ENCODE measurements at regions not wholly inside any gene's neighbourhood (a gene's known extent, or its start where the extent isn't known, plus 50 kb on each side); places are given as distances from the start of the nearest gene placed in this dataset.
"Not testable (repeated sequence)": the region's sequence is repeated elsewhere in the genome, so short reads cannot be mapped to it uniquely, and the experiment has no call there.

GRCh38 chr9:124140941-124141568 lies 116.7 kb upstream of the NEK6 start:
- H3K4me3 ChIP-seq, result no peak overlapping the region
- H4K20me1 ChIP-seq (ENCODE audit: insufficient read depth), result no peaks in the 10 kb centered on the region
- no peak overlapping the region for H2AFZ ChIP-seq
- H3K4me2 ChIP-seq, result no peak overlapping the region
- POLR2A ChIA-PET (ENCODE audit: unreplicated experiment), result no interaction called here
- H3K36me3 ChIP-seq (ENCODE audit: low read depth), result no peaks in the 10 kb centered on the region
- intact Hi-C loops (cut with micrococcal nuclease; ENCODE audit: unreplicated experiment), result no loop called here
- H3K4me1 ChIP-seq (replicated peaks; ENCODE audit: insufficient read depth), result peaks cover 44% of the 10 kb centered on the region
- no peak for DNase-seq
- H3K27me3 ChIP-seq (ENCODE audit: insufficient read depth, low read depth), result no peaks in the 10 kb centered on the region
- CTCF ChIA-PET, result no interaction called here
- no peaks in the 10 kb centered on the region for H3K9me3 ChIP-seq (ENCODE audit: insufficient read depth, low read depth)
- TF ChIP-seq EZH2 (IDR thresholded peaks at IDR 0.05; ENCODE audit: low read depth), result no peak
- no TSS peak for BruUV-seq (replicated peaks)
- no peak overlapping the region for H3K27ac ChIP-seq
- H3F3A ChIP-seq (ENCODE audit: insufficient read depth, low read depth), result peaks cover 28% of the 10 kb centered on the region
- H3K79me2 ChIP-seq (ENCODE audit: low read depth), result no peaks in the 10 kb centered on the region
- H3K9me2 ChIP-seq (ENCODE audit: insufficient read depth), result no peaks in the 10 kb centered on the region

- Histone ChIP-seq H3F3A (ENCODE audit: insufficient read depth, low read depth) (peaks cover 28% of the 10 kb centered on the region), H3K4me2 (peak overlapping the region; percentile 60; the same call in 1 of the 2 replicates), H3K4me1 (replicated peaks; ENCODE audit: insufficient read depth) (peaks cover 27% of the 10 kb centered on the region), H3K27ac (peak overlapping the region; percentile 91)
- not testable (repeated sequence) for H3K27me3 ChIP-seq (ENCODE audit: insufficient read depth, low read depth); H3K9me3 ChIP-seq (ENCODE audit: insufficient read depth, low read depth); H3K9me2 ChIP-seq (ENCODE audit: insufficient read depth); H2AFZ ChIP-seq; H4K20me1 ChIP-seq (ENCODE audit: insufficient read depth); H3K79me2 ChIP-seq (ENCODE audit: low read depth); H3K4me3 ChIP-seq; H3K36me3 ChIP-seq (ENCODE audit: low read depth)
- POLR2A ChIA-PET (ENCODE audit: unreplicated experiment), result interaction anchor here (0.7 kb wide), 1 partner anchor 58 kb away, joined by 13 read pairs; no protein-coding TSS in a partner anchor
- DNase-seq, result peak; percentile 64 to 89
- intact Hi-C loops (cut with micrococcal nuclease; ENCODE audit: unreplicated experiment), result loop anchor here (1.0 kb wide), 2 partner anchors 115 to 153 kb away; no protein-coding TSS in a partner anchor
- BruUV-seq (replicated peaks), result TSS peak; percentile 62
- CTCF ChIA-PET, result interaction anchor here (0.6 to 0.7 kb wide), 2 partner anchors 78 to 220 kb away, joined by 5 to 22 read pairs; no protein-coding TSS in a partner anchor
Observed at GRCh38 chr9:124144561-124145123, 113.1 kb upstream of the NEK6 start.

GRCh38 chr9:124146031-124146561 lies 111.7 kb upstream of the NEK6 start:
- TF ChIP-seq EZH2 (IDR thresholded peaks at IDR 0.05; ENCODE audit: low read depth) (no peak), CTCF (conservative IDR thresholded peaks at IDR 0.05) (no peak)
- Histone ChIP-seq H3K4me3 (no peak overlapping the region), H3K4me2 (no peak overlapping the region), H3K4me1 (replicated peaks; ENCODE audit: insufficient read depth) (peaks cover 27% of the 10 kb centered on the region), H3K27ac (no peak overlapping the region), H3F3A (ENCODE audit: insufficient read depth, low read depth) (peaks cover 28% of the 10 kb centered on the region), H3K79me2 (ENCODE audit: low read depth) (no peaks in the 10 kb centered on the region), H3K36me3 (ENCODE audit: low read depth) (no peaks in the 10 kb centered on the region), H2AFZ (no peak overlapping the region), H3K27me3 (ENCODE audit: insufficient read depth, low read depth) (peaks cover 10% of the 10 kb centered on the region; the same call in 1 of the 2 replicates), H3K9me3 (ENCODE audit: insufficient read depth, low read depth) (no peaks in the 10 kb centered on the region), H3K9me2 (ENCODE audit: insufficient read depth) (no peaks in the 10 kb centered on the region), H4K20me1 (ENCODE audit: insufficient read depth) (no peaks in the 10 kb centered on the region)
- no TSS peak for BruUV-seq (replicated peaks)
- DNase-seq, result no peak
- intact Hi-C loops (cut with micrococcal nuclease; ENCODE audit: unreplicated experiment), result no loop called here
- CTCF ChIA-PET, result no interaction called here
- POLR2A ChIA-PET (ENCODE audit: unreplicated experiment), result interaction anchor here (0.8 kb wide), 1 partner anchor 27 kb away, joined by 8 read pairs; no protein-coding TSS in a partner anchor

GRCh38 chr9:124149992-124150391 lies 107.8 kb upstream of the NEK6 start:
- Histone ChIP-seq H3K27me3 (ENCODE audit: insufficient read depth, low read depth) (peaks cover 27% of the 10 kb centered on the region), H3F3A (ENCODE audit: insufficient read depth, low read depth) (peaks cover 9% of the 10 kb centered on the region; the same call in 1 of the 2 replicates), H4K20me1 (ENCODE audit: insufficient read depth) (no peaks in the 10 kb centered on the region), H3K79me2 (ENCODE audit: low read depth) (no peaks in the 10 kb centered on the region), H3K4me2 (no peak overlapping the region), H3K9me2 (ENCODE audit: insufficient read depth) (no peaks in the 10 kb centered on the region), H2AFZ (no peak overlapping the region), H3K36me3 (ENCODE audit: low read depth) (no peaks in the 10 kb centered on the region), H3K4me3 (no peak overlapping the region), H3K27ac (no peak overlapping the region), H3K9me3 (ENCODE audit: insufficient read depth, low read depth) (no peaks in the 10 kb centered on the region), H3K4me1 (replicated peaks; ENCODE audit: insufficient read depth) (peaks cover 13% of the 10 kb centered on the region; the same call in 1 of the 2 replicates)
- POLR2A ChIA-PET (ENCODE audit: unreplicated experiment), result no interaction called here
- TF ChIP-seq EZH2 (IDR thresholded peaks at IDR 0.05; ENCODE audit: low read depth) (no peak), CTCF (conservative IDR thresholded peaks at IDR 0.05) (no peak)
- intact Hi-C loops (cut with micrococcal nuclease; ENCODE audit: unreplicated experiment), result loop anchor here (2.0 kb wide), 1 partner anchor 17 kb away; no protein-coding TSS in a partner anchor
- no TSS peak for BruUV-seq (replicated peaks)
- DNase-seq, result no peak
- CTCF ChIA-PET, result no interaction called here

Measured in PC-9 (cell line).